GM06990 (cell line): ENCODE measurements at regions not wholly inside any gene's neighbourhood (a gene's known extent, or its start where the extent isn't known, plus 50 kb on each side); places are given as distances from the start of the nearest gene placed in this dataset.

ENCODE experiments used
- DNase-seq: peaks from one replicate; pipeline ENCODE4 v3.0.0-alpha.2; 2011; ENCODE audit not compliant: insufficient read length; ENCODE audit errors: extremely low read depth
- H3K27me3 ChIP-seq: replicated peaks from 2 replicates; pipeline ENCODE4 v1.6.0; 2011; ENCODE audit warnings: low read length; ENCODE audit not compliant: control insufficient read depth, insufficient read depth
- H3K36me3 ChIP-seq: 2 replicates; pipeline ENCODE4 v1.5.1; 2011; ENCODE audit warnings: low read length; ENCODE audit not compliant: control insufficient read depth, insufficient read depth
- H3K4me3 ChIP-seq: replicated peaks from 2 replicates; pipeline ENCODE4 v1.5.1; 2011; ENCODE audit warnings: low read depth, mild to moderate bottlenecking, control low read depth, low read length
- TF ChIP-seq, protein P1 (sequence below): IDR thresholded peaks from 2 replicates; pipeline ENCODE4 v1.5.1; 2011; ENCODE audit warnings: low read length, control low read depth, mild to moderate bottlenecking, inconsistent platforms; ENCODE audit not compliant: insufficient read depth, poor library complexity, severe bottlenecking

DNA sequence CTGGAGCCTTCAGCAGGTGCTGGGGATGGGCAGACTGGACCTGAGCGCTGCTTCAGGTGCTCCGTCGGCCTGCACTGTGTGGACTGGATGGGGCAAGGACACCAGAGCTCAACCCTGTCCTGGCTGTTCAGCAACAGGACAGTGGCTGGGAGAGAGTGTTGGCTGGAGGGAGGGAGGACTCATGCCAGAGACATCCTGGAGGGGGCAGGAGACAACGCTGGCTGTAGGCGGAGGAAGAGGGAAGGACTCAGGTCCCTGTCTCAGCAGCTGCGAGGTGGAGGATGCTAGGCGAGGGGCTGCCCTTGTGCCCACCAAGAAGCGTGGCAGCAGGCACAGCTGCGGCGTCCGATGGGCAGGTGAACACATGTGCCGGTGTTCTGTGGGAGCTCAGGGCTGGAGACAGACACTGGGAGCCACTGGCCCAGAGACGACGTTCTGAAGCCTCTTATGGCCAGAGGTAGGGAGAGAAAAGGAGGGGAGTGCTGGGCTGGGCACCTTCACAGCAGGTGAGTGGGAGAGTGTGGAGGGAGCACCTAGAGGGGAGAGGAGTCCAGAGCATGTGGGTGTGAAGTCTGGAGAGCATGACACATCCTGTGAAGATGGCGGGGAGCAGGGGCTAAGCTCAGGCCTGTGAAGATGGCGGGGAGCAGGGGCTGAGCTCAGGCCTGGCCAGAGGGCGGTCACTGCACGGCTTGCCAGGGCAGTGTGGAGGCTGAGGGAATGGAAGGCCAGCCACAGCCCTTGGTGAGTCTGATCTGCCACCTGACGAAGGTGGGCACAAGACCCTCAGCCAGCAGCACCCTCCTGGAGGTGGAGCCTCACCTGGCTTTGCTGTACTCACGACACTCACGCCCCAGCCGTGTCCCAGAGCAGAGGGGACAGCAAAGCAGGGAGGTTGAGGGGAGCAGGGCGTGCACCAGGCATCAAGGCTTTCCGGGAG, 79.1 kb upstream of the FCN1 start:
- TF ChIP-seq, protein P1, sequence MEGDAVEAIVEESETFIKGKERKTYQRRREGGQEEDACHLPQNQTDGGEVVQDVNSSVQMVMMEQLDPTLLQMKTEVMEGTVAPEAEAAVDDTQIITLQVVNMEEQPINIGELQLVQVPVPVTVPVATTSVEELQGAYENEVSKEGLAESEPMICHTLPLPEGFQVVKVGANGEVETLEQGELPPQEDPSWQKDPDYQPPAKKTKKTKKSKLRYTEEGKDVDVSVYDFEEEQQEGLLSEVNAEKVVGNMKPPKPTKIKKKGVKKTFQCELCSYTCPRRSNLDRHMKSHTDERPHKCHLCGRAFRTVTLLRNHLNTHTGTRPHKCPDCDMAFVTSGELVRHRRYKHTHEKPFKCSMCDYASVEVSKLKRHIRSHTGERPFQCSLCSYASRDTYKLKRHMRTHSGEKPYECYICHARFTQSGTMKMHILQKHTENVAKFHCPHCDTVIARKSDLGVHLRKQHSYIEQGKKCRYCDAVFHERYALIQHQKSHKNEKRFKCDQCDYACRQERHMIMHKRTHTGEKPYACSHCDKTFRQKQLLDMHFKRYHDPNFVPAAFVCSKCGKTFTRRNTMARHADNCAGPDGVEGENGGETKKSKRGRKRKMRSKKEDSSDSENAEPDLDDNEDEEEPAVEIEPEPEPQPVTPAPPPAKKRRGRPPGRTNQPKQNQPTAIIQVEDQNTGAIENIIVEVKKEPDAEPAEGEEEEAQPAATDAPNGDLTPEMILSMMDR = no peak
- no peak overlapping the region for H3K4me3 ChIP-seq
- H3K27me3 ChIP-seq = no peaks in the 10 kb centered on the region; the same call in 1 of the 2 replicates
- no peaks in the 10 kb centered on the region for H3K36me3 ChIP-seq
- no peak for DNase-seq

DNA sequence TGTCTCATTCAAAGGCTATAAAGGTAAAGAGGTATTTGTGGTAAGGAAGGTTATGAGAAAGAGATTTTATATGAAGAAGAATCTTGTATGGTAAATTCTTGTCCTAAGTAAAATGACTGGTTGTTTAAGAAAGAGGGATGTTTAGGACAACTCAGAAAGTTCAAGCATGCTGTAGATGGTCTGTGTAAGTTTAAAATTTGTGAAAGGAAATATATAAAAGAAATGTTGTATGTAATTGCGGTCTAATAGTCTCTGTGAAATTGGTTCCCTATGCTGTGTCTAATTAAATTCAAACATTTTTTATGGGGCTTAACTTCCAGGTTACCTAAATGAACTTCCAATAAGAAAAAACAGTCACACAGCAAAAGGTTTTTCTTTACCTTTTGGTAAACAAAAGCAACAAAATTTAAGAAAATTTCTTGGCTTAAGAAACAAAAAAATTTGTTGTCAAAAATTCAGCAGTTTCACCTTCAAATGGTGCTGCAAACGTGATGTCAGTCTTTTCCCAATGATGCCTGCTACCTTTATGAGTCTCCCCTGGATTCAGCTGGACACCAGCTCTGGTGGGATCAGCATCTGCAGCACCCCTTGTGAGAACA, 83.0 kb upstream of the FCN1 start:
- DNase-seq = no peak
- H3K4me3 ChIP-seq = no peak overlapping the region
- H3K27me3 ChIP-seq = no peaks in the 10 kb centered on the region; the same call in 1 of the 2 replicates
- no peaks in the 10 kb centered on the region for H3K36me3 ChIP-seq
- TF ChIP-seq, protein P1 = no peak

DNA sequence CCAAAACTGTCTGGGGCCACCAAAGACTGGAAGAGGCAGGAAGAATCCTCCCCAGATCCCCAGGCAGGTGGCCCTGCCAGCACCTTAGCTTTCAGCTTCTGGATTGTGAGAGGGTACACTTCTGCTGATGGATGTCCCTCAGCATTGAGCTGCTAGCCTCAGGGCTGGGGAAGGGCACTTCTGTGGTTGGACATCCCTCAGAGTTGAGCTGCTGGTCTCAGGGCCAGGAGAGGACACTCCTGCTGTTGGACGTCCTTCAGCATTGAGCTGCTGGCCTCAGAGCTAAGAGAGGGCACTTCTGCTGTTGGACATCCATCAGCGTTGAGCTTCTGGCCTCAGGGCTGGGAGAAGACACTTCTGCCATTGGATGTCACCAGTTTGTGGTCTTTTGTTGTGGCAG, 83.8 kb upstream of the FCN1 start:
- DNase-seq = no peak
- TF ChIP-seq, protein P1 = no peak
- H3K36me3 ChIP-seq = no peaks in the 10 kb centered on the region
- no peak overlapping the region for H3K4me3 ChIP-seq
- no peaks in the 10 kb centered on the region; the same call in 1 of the 2 replicates for H3K27me3 ChIP-seq

DNA sequence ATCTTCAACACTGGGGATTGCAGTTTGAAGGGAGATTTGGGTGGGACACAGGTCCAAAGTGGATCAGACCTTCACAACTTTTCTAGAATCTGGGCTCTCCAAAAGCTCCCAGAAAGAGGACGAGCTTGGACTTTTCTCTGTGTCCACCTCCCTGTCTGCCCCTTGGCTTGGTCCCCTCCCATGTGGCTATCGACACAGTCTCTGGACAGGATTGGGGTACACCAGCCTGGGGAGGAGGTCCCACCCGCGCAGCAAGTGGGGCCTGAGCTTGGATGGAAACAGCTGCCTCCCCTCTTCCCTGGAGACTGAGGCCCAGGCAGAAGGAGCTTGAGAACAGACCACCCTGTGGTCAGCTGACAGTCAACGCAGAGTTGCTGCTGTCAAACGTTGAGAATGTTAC, 84.6 kb upstream of the FCN1 start:
- TF ChIP-seq, protein P1 = no peak
- no peak for DNase-seq
- H3K27me3 ChIP-seq = no peaks in the 10 kb centered on the region; the same call in 1 of the 2 replicates
- no peak overlapping the region for H3K4me3 ChIP-seq
- no peaks in the 10 kb centered on the region for H3K36me3 ChIP-seq

DNA sequence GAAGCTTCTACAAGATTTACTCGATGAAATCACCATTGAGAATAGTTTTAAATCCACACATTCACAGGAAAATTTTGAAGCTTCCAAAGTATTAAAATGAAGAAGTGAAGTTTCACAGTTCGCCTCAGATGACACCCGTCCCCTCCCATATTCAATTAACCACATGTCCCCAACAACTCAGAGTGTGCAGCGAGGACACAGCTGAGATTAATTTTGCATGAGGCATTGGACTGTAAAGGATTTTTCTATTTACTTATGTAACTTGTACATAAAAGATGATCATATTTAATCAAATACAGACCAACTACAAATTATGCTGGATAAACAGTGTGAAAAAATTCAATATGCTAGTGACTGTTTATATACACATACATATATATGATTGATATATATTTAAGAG, 84.7 kb upstream of the OLFM1 start:
- DNase-seq = no peak
- Histone ChIP-seq H3K36me3 (no peaks in the 10 kb centered on the region), H3K27me3 (no peaks in the 10 kb centered on the region), H3K4me3 (no peak overlapping the region)
- TF ChIP-seq, protein P1 = no peak
